ENCODE measurements at regions not wholly inside any gene's neighbourhood (a gene's known extent, or its start where the extent isn't known, plus 50 kb on each side); places are given as distances from the start of the nearest gene placed in this dataset.

- H3K4me3 Mint-ChIP-seq, result no peak overlapping the region
- DNase-seq (ENCODE audit: low spot score in 2 of 2) (no peak), ATAC-seq (replicated peaks; ENCODE audit: extremely low read depth, poor library complexity, severe bottlenecking) (no peak)
- H3K27ac Mint-ChIP-seq (ENCODE audit: low read depth), result no peak overlapping the region
- peaks cover 45% of the 10 kb centered on the region for H3K27me3 Mint-ChIP-seq
- H3K9me3 Mint-ChIP-seq, result no peaks in the 10 kb centered on the region
- no peaks in the 10 kb centered on the region for H3K36me3 Mint-ChIP-seq (ENCODE audit: insufficient read depth)
- H3K4me1 Mint-ChIP-seq, result no peaks in the 10 kb centered on the region
Observed at GRCh38 chr1:99173282-99173681, 91.0 kb upstream of the PLPPR4 start.

GRCh38 chr1:99173900-99174299, 90.4 kb upstream of the PLPPR4 start:
- ATAC-seq (replicated peaks; ENCODE audit: extremely low read depth, poor library complexity, severe bottlenecking) (no peak), DNase-seq (ENCODE audit: low spot score in 2 of 2) (no peak)
- no peaks in the 10 kb centered on the region for H3K4me1 Mint-ChIP-seq
- no peak overlapping the region for H3K27ac Mint-ChIP-seq (ENCODE audit: low read depth)
- H3K9me3 Mint-ChIP-seq, result no peaks in the 10 kb centered on the region
- H3K36me3 Mint-ChIP-seq (ENCODE audit: insufficient read depth), result no peaks in the 10 kb centered on the region
- peaks cover 51% of the 10 kb centered on the region for H3K27me3 Mint-ChIP-seq
- H3K4me3 Mint-ChIP-seq, result no peak overlapping the region

- DNase-seq (ENCODE audit: low spot score in 2 of 2), result no peak
- Mint-ChIP-seq H3K36me3 (ENCODE audit: insufficient read depth) (no peaks in the 10 kb centered on the region), H3K4me3 (no peak overlapping the region), H3K9me3 (no peaks in the 10 kb centered on the region), H3K27ac (ENCODE audit: low read depth) (no peak overlapping the region), H3K27me3 (peaks cover 39% of the 10 kb centered on the region), H3K4me1 (no peaks in the 10 kb centered on the region)
- ATAC-seq (replicated peaks; ENCODE audit: extremely low read depth, poor library complexity, severe bottlenecking), result no peak
Observed at GRCh38 chr1:99176753-99177152, 87.5 kb upstream of the PLPPR4 start.

GRCh38 chr1:99177465-99177864, 86.8 kb upstream of the PLPPR4 start:
- no peaks in the 10 kb centered on the region for H3K4me1 Mint-ChIP-seq
- H3K4me3 Mint-ChIP-seq, result no peak overlapping the region
- H3K36me3 Mint-ChIP-seq (ENCODE audit: insufficient read depth), result no peaks in the 10 kb centered on the region
- no peaks in the 10 kb centered on the region for H3K9me3 Mint-ChIP-seq
- DNase-seq (ENCODE audit: low spot score in 2 of 2) (no peak), ATAC-seq (replicated peaks; ENCODE audit: extremely low read depth, poor library complexity, severe bottlenecking) (no peak)
- H3K27me3 Mint-ChIP-seq, result peaks cover 32% of the 10 kb centered on the region
- H3K27ac Mint-ChIP-seq (ENCODE audit: low read depth), result no peak overlapping the region

- Mint-ChIP-seq H3K4me1 (no peaks in the 10 kb centered on the region), H3K36me3 (ENCODE audit: insufficient read depth) (no peaks in the 10 kb centered on the region), H3K27ac (ENCODE audit: low read depth) (no peak overlapping the region), H3K4me3 (no peak overlapping the region), H3K9me3 (no peaks in the 10 kb centered on the region), H3K27me3 (peaks cover 13% of the 10 kb centered on the region)
- ATAC-seq (replicated peaks; ENCODE audit: extremely low read depth, poor library complexity, severe bottlenecking) (no peak), DNase-seq (ENCODE audit: low spot score in 2 of 2) (peak; percentile 18 to 31)
Observed at GRCh38 chr1:99180343-99180808, 83.9 kb upstream of the PLPPR4 start.

GRCh38 chr1:99180915-99181314, 83.4 kb upstream of the PLPPR4 start:
- Mint-ChIP-seq H3K36me3 (ENCODE audit: insufficient read depth) (no peaks in the 10 kb centered on the region), H3K27me3 (peaks cover 13% of the 10 kb centered on the region)
- DNase-seq (ENCODE audit: low spot score in 2 of 2), result no peak

GRCh38 chr1:99181892-99182291, 82.4 kb upstream of the PLPPR4 start:
- Mint-ChIP-seq H3K9me3 (no peaks in the 10 kb centered on the region), H3K27ac (ENCODE audit: low read depth) (no peak overlapping the region), H3K4me1 (no peaks in the 10 kb centered on the region)

More at GRCh38 chr1:99180915-99181314, 83.4 kb upstream of the PLPPR4 start:
- Mint-ChIP-seq H3K9me3 (no peaks in the 10 kb centered on the region), H3K27ac (ENCODE audit: low read depth) (no peak overlapping the region), H3K4me3 (no peak overlapping the region), H3K4me1 (no peaks in the 10 kb centered on the region)
- no peak for ATAC-seq (replicated peaks; ENCODE audit: extremely low read depth, poor library complexity, severe bottlenecking)

GRCh38 chr1:99185196-99185595, 79.1 kb upstream of the PLPPR4 start:
- H3K4me3 Mint-ChIP-seq, result no peak overlapping the region
- no peak for ATAC-seq (replicated peaks; ENCODE audit: extremely low read depth, poor library complexity, severe bottlenecking)
- no peak for DNase-seq (ENCODE audit: low spot score in 2 of 2)
- H3K27me3 Mint-ChIP-seq, result peaks cover 24% of the 10 kb centered on the region
- no peak overlapping the region for H3K27ac Mint-ChIP-seq (ENCODE audit: low read depth)
- H3K4me1 Mint-ChIP-seq, result no peaks in the 10 kb centered on the region
- H3K36me3 Mint-ChIP-seq (ENCODE audit: insufficient read depth), result no peaks in the 10 kb centered on the region
- H3K9me3 Mint-ChIP-seq, result no peaks in the 10 kb centered on the region

More at GRCh38 chr1:99181892-99182291, 82.4 kb upstream of the PLPPR4 start:
- Mint-ChIP-seq H3K4me3 (no peak overlapping the region), H3K36me3 (ENCODE audit: insufficient read depth) (no peaks in the 10 kb centered on the region), H3K27me3 (peaks cover 16% of the 10 kb centered on the region)
- DNase-seq (ENCODE audit: low spot score in 2 of 2) (no peak), ATAC-seq (replicated peaks; ENCODE audit: extremely low read depth, poor library complexity, severe bottlenecking) (no peak)

GRCh38 chr1:99193431-99193830, 70.9 kb upstream of the PLPPR4 start:
- H3K4me1 Mint-ChIP-seq, result no peaks in the 10 kb centered on the region
- H3K4me3 Mint-ChIP-seq, result no peak overlapping the region
- ATAC-seq (replicated peaks; ENCODE audit: extremely low read depth, poor library complexity, severe bottlenecking), result no peak
- H3K27me3 Mint-ChIP-seq, result peaks cover 37% of the 10 kb centered on the region
- H3K36me3 Mint-ChIP-seq (ENCODE audit: insufficient read depth), result no peaks in the 10 kb centered on the region
- H3K27ac Mint-ChIP-seq (ENCODE audit: low read depth), result no peak overlapping the region
- no peaks in the 10 kb centered on the region for H3K9me3 Mint-ChIP-seq
- no peak for DNase-seq (ENCODE audit: low spot score in 2 of 2)

- Mint-ChIP-seq H3K27ac (ENCODE audit: low read depth) (no peak overlapping the region), H3K27me3 (peaks cover 8% of the 10 kb centered on the region), H3K4me3 (no peak overlapping the region), H3K36me3 (ENCODE audit: insufficient read depth) (no peaks in the 10 kb centered on the region), H3K9me3 (no peaks in the 10 kb centered on the region), H3K4me1 (no peaks in the 10 kb centered on the region)
- no peak for DNase-seq (ENCODE audit: low spot score in 2 of 2)
- ATAC-seq (replicated peaks; ENCODE audit: extremely low read depth, poor library complexity, severe bottlenecking), result no peak
Observed at GRCh38 chr1:99198393-99198792, 65.9 kb upstream of the PLPPR4 start.

- Mint-ChIP-seq H3K9me3 (no peaks in the 10 kb centered on the region), H3K36me3 (ENCODE audit: insufficient read depth) (no peaks in the 10 kb centered on the region), H3K4me3 (no peak overlapping the region), H3K27ac (ENCODE audit: low read depth) (no peak overlapping the region), H3K27me3 (peaks cover 6% of the 10 kb centered on the region), H3K4me1 (no peaks in the 10 kb centered on the region)
- DNase-seq (ENCODE audit: low spot score in 2 of 2), result no peak
- no peak for ATAC-seq (replicated peaks; ENCODE audit: extremely low read depth, poor library complexity, severe bottlenecking)
Observed at GRCh38 chr1:99207216-99207615, 57.1 kb upstream of the PLPPR4 start.

All from central memory CD8-positive, alpha-beta T cell (primary cell).